ENCODE measurements at regions not wholly inside any gene's neighbourhood (a gene's known extent, or its start where the extent isn't known, plus 50 kb on each side); places are given as distances from the start of the nearest gene placed in this dataset.

- no peak for TF ChIP-seq CTCF (conservative IDR thresholded peaks at IDR 0.05)
- TF ChIP-seq ZFX (IDR thresholded peaks at IDR 0.05): no peak
Observed at GRCh38 chr11:103789952-103790351, 246.5 kb upstream of the DDI1 start.
